Heart right ventricle (tissue), 16 donors: ENCODE measurements at regions not wholly inside any gene's neighbourhood (a gene's known extent, or its start where the extent isn't known, plus 50 kb on each side); places are given as distances from the start of the nearest gene placed in this dataset.
A peak's percentile ranks its signal among the peaks of the same experiment; 100 is the strongest.

Experiments
- ATAC-seq, 8 donors: fragments of 200-7000 bp; cut with Tn5 transposase; one replicate each; pipeline ENCODE4 v1.9.1; 2020; ENCODE audit warnings: mild to moderate bottlenecking in 8 of 8, moderate library complexity in 8 of 8, moderate number of reproducible peaks in 1 of 8
- DNase-seq, 2 donors: peaks; one replicate each; pipeline ENCODE4 v3.0.0-alpha.2; 2020
- H3K27ac ChIP-seq, 10 donors: fragments of 200-600 bp; sonication (generic) in 2 of 10; one replicate each; pipeline versions ENCODE4 v1.5.0 to v1.8.0; 2020 to 2022; ENCODE audit warnings: mild to moderate bottlenecking in 3 of 10
- H3K27me3 ChIP-seq, 7 donors: fragments of 200-600 bp; one replicate each; pipeline ENCODE4 v1.8.0; 2021 to 2022; ENCODE audit warnings: mild to moderate bottlenecking in 2 of 7
- H3K36me3 ChIP-seq, 9 donors: fragments of 200-600 bp; sonication (generic) in 1 of 9; one replicate each; pipeline versions ENCODE4 v1.5.0 to v1.8.0; 2020 to 2022; ENCODE audit warnings: mild to moderate bottlenecking in 2 of 9
- H3K4me1 ChIP-seq, 9 donors: fragments of 200-600 bp; sonication (generic) in 1 of 9; one replicate each; pipeline versions ENCODE4 v1.5.0 to v1.8.0; 2020 to 2022; ENCODE audit warnings: mild to moderate bottlenecking in 4 of 9
- H3K4me3 ChIP-seq, 10 donors: fragments of 200-600 bp; sonication (generic) in 2 of 10; one replicate each; pipeline versions ENCODE4 v1.5.0 to v1.8.0; 2020 to 2022; ENCODE audit warnings: mild to moderate bottlenecking in 7 of 10, moderate library complexity in 2 of 10
- H3K9me3 ChIP-seq, 11 donors: fragments of 200-600 bp in 10 of 11; sonication (generic) in 2 of 11; one replicate each; pipeline versions ENCODE4 v1.5.0 to v1.8.0; 2013 to 2022; ENCODE audit warnings: mild to moderate bottlenecking in 2 of 11, control low read depth in 1 of 11, moderate library complexity in 1 of 11
- CTCF ChIP-seq, 9 donors: fragments of 200-600 bp; sonication (generic) in 2 of 9; IDR thresholded peaks; one replicate each; pipeline versions ENCODE4 v1.5.0 to v1.8.0; 2021 to 2022; ENCODE audit warnings: antibody characterized with exemption in 9 of 9, mild to moderate bottlenecking in 5 of 9, moderate library complexity in 1 of 9
- WGBS, 2 donors: extraction: QIAGEN DNeasy Blood & Tissue Kit; methylation state at CpG; one replicate each; pipeline ENCODE4 v1.1.7; 2013; ENCODE audit warnings: inconsistent platforms in 1 of 2; 5-methylcytosine and 5-hydroxymethylcytosine counted together
- intact Hi-C, 10 donors: fragments of 100-400 bp; cut with DNase I; formaldehyde crosslinking; loops; one replicate each; pipeline versions ENCODE4 v1.11.1 to v1.14.2; 2022
- donor health status: Arrhythmogenic right ventricular cardiomyopathy.
- donor health status: ischemic (EF 13 %, LVEDD 7.1; RV severe dilation, severe dysfunction).
- donor health status: healthy with polysubstance abuse.
- donor health status: DM: no; HTN: yes; CAD: no.
- donor health status: DM: no; HTN: no; CAD: no.
- donor health status: ischemic (EF 25% LVEDD 6.9; RV normal size, moderate dysfunction).
- donor health status: ischemic (EF 25% LVEDD 5.7; RV mildly dilated, moderate dysfunction).
- donor health status: healthy.
- donor health status: DM: yes; HTN: yes; CAD: no.
- donor health status: Ischemic cardiomyopathy.
- donor health status: ischemic (EF 35%, LVEDD 5.7; RV mildly dilated, moderate dysfunction).
- donor health status: nonischemic (EF 11% LVEDD 7.7; RV severe dilation, severe dysfunction).
- donor health status: DM: yes; HTN: yes; CAD: no.
- donor health status: PGD.
- donor health status: ischemic (EF 29% LVEDD 5.4; RV normal size, mild dysfunction).
- donor health status: nonischemic (EF 23%, LVEDD 6.1; RV moderate dilation, normal function).

GRCh38 chr10:53702489-53702888, 929.9 kb upstream of the MBL2 start:
- intact Hi-C loops, result no loop called here

GRCh38 chr10:53701213-53701612, 928.6 kb upstream of the MBL2 start:
- intact Hi-C loops, result no loop called here
- ATAC-seq, result no peak
- no peaks in the 10 kb centered on the region for H3K36me3 ChIP-seq
- no peak overlapping the region for H3K27ac ChIP-seq
- H3K4me3 ChIP-seq, result no peak overlapping the region
- H3K9me3 ChIP-seq, result peaks cover 0 to 5% (median 0%) of the 10 kb centered on the region in 11 donors
- peaks cover 0 to 6% (median 0%) of the 10 kb centered on the region in 9 donors for H3K4me1 ChIP-seq
- no peak for DNase-seq
- TF ChIP-seq CTCF (IDR thresholded peaks at IDR 0.05), result no peak
- H3K27me3 ChIP-seq, result no peaks in the 10 kb centered on the region

More at GRCh38 chr10:53702489-53702888, 929.9 kb upstream of the MBL2 start:
- no peak overlapping the region for H3K27ac ChIP-seq
- peak in 3 of 8 donors; percentile 47 to 76 (median 62) for ATAC-seq
- no peak for TF ChIP-seq CTCF (IDR thresholded peaks at IDR 0.05)
- WGBS, 2 donors, result 33 to 50% methylated on average over 2 of the region's 2 CpGs
- H3K27me3 ChIP-seq, result no peaks in the 10 kb centered on the region
- H3K9me3 ChIP-seq, result peaks cover 0 to 5% (median 0%) of the 10 kb centered on the region in 11 donors
- no peaks in the 10 kb centered on the region for H3K36me3 ChIP-seq
- H3K4me1 ChIP-seq, result peaks cover 0 to 6% (median 0%) of the 10 kb centered on the region in 9 donors
- no peak overlapping the region for H3K4me3 ChIP-seq
- DNase-seq, result peak; percentile 34 to 37

DNA sequence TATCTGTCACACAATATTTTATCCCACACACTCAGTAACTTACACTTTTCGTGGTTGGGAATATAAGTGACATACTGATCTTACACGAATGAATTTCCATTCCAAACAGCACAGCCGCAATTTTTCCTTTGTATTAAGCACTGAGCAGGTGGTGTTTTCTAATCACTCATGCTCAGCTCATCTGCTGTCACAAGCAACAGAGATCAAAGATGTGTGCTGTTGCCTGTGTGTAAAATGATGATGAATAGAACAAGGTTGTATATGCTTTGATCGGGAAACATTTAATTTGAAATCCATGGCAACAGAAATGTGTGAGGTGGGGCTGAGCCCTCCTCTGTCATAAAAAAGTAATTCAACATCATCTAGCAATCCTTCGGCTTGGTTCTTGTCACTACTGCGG, 927.7 kb upstream of the MBL2 start:
- intact Hi-C loops, result no loop called here
- no peak for TF ChIP-seq CTCF (IDR thresholded peaks at IDR 0.05)
- Histone ChIP-seq H3K27ac (no peak overlapping the region), H3K36me3 (no peaks in the 10 kb centered on the region), H3K9me3 (peaks cover 0 to 5% (median 0%) of the 10 kb centered on the region in 11 donors), H3K27me3 (no peaks in the 10 kb centered on the region), H3K4me1 (peaks cover 0 to 6% (median 0%) of the 10 kb centered on the region in 9 donors), H3K4me3 (no peak overlapping the region)
- DNase-seq (no peak), ATAC-seq (no peak)
- WGBS, 2 donors, result 91 to 93% methylated on average over 6 of the region's 6 CpGs

DNA sequence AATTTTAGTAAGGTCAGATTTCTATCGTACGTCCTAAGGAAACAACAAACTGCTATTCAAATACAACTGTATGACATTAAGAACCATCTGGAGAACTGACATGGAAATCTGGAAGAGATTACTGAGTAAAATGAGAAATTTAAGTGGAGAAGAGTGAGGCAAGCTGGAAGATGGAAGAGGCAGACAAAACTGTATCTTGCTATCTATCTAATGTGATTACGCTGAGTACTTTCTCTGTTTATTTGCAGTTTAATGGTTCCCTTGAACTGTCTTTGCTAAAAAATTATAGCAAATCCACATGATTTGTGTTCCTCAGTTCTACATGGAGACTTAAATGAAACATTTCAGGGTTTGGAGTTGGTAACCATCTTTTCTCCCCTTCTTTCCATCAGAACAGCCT, 927.1 kb upstream of the MBL2 start:
- intact Hi-C loops, result no loop called here
- TF ChIP-seq CTCF (IDR thresholded peaks at IDR 0.05), result no peak
- WGBS, 2 donors, result 80 to 92% methylated on average over 3 of the region's 3 CpGs
- ATAC-seq, result no peak
- no peak for DNase-seq
- Histone ChIP-seq H3K27me3 (no peaks in the 10 kb centered on the region), H3K4me1 (peaks cover 0 to 6% (median 0%) of the 10 kb centered on the region in 9 donors), H3K27ac (no peak overlapping the region), H3K4me3 (no peak overlapping the region), H3K9me3 (no peaks in the 10 kb centered on the region), H3K36me3 (no peaks in the 10 kb centered on the region)
